GM19193 (cell line): ENCODE measurements at regions not wholly inside any gene's neighbourhood (a gene's known extent, or its start where the extent isn't known, plus 50 kb on each side); places are given as distances from the start of the nearest gene placed in this dataset.
A peak's percentile ranks its signal among the peaks of the same experiment; 100 is the strongest.

ENCODE experiments used
- POLR2A ChIP-seq: IDR thresholded peaks from 4 replicates; pipeline ENCODE4 v1.6.1; 2011; ENCODE audit not compliant: insufficient read depth, insufficient read length; ENCODE audit errors: extremely low read depth

GRCh38 chr22:22111983-22112382 is 129.4 kb upstream of the TOP3B start:
- no peak for TF ChIP-seq POLR2A

- peak; percentile 35 for TF ChIP-seq POLR2A
These were observed 128.7 kb upstream of the TOP3B start for GRCh38 chr22:22111267-22111751.

GRCh38 chr22:22110548-22111266 is 128.1 kb upstream of the TOP3B start:
- TF ChIP-seq POLR2A, result peak; percentile 47

GRCh38 chr22:22109693-22110466 is 127.3 kb upstream of the TOP3B start:
- no peak for TF ChIP-seq POLR2A

- TF ChIP-seq POLR2A, result no peak
These were observed 124.3 kb upstream of the TOP3B start for GRCh38 chr22:22106855-22107254.

GRCh38 chr22:22105364-22105763 is 122.8 kb upstream of the TOP3B start:
- TF ChIP-seq POLR2A, result no peak

GRCh38 chr22:22103078-22103875 is 120.7 kb upstream of the TOP3B start:
- TF ChIP-seq POLR2A, result no peak

- TF ChIP-seq POLR2A, result no peak
These were observed 117.5 kb upstream of the TOP3B start for GRCh38 chr22:22099833-22100812.

GRCh38 chr22:22099194-22099486 is 116.6 kb upstream of the TOP3B start:
- no peak for TF ChIP-seq POLR2A

GRCh38 chr22:22098457-22099193 is 116.0 kb upstream of the TOP3B start:
- no peak for TF ChIP-seq POLR2A

- TF ChIP-seq POLR2A, result no peak
These were observed 115.2 kb upstream of the TOP3B start for GRCh38 chr22:22097727-22098228.

GRCh38 chr22:22094921-22095320 is 112.3 kb upstream of the TOP3B start:
- no peak for TF ChIP-seq POLR2A

GRCh38 chr22:22094514-22094913 is 111.9 kb upstream of the TOP3B start:
- no peak for TF ChIP-seq POLR2A
